Kidney glomerular epithelial cell (primary cell): ENCODE measurements at regions not wholly inside any gene's neighbourhood (a gene's known extent, or its start where the extent isn't known, plus 50 kb on each side); places are given as distances from the start of the nearest gene placed in this dataset.
"Not testable (repeated sequence)": the region's sequence is repeated elsewhere in the genome, so short reads cannot be mapped to it uniquely, and the experiment has no call there.

Experiments used
- DNase-seq: peaks from one replicate; lab custom pipeline; 2025; lab: John Stamatoyannopoulos, UW

DNA sequence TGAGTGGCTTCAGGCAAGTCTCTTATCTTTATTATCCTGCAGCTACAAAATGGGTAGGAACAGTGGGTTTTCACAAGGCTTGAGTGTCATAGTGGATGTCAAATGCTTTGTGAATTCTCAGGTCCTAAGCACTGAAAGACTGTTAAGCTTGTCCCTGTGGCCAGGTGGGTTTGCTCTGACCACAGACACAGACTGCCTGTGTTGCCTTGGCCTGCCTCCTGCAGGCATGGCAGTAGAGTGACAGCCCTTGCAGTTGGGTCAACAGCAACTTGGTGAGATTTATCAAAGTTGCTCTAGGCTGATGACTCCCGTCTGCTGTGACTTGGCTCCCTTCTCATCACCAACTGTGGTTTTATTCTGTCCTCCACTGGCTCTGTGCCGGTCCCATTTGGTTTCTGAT lies 520.0 kb upstream of the CCDC196 start:
- DNase-seq, result no peak

DNA sequence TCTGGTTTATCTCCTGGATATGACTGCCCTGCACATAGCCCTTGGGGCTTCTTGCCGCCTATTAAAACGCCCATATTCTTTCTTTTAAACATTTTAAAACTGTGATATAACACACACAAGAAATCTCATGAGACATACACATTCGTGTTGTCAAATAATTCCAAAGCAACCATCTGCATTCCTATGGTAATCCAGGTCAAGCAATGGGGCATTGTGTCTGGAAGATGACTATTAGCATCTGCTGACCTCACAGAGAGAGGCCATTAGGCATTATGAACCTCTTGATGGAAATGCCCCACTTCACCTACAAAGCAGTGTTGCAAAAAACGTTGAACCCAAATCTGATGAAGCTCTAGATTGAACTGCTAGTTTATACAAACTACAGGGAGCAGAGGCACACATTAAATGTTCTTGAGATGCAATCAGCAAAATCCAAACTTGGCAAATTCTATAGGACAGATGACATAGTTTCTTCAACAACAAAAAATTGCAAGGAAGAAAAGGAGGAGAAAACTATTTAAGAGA lies 513.8 kb upstream of the CCDC196 start:
- DNase-seq, result no peak

DNA sequence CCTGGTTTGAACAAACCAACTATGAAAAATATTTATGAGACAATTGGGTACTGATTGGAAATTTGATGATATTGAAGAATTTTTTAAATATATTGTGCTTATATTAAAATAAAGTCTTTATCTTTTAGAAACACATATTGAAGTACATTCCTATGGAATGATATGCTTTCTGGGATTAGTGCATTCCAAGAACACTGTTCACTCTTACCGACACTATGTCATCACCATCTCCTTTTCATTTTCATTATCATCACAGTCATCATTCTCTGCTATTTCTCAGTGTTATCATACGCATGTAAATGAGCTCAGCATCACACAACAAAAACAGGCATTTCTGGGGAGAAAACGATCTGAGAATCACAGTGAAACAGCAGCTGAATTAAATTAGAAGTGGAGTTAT lies 513.3 kb upstream of the CCDC196 start:
- no peak for DNase-seq

DNA sequence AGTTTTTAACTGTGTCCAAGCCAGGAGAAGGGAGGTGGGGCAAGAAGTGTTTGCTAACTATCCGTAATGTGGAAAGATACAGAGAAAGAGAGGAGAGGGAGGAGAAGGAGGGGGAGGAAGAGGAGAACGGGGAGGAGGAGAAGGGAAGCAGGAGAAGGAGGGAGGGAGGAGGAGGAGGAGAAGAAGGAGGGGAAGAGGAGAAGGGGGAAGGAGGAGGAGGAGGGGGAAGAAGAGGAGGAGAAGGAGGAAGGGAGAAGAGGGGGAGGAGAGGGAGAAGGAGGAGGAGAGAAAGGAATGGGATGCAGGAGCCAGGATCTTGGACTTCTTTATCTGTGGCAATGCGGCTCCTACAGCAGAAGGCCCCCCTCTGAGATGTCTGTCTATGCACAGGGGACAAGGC lies 510.3 kb upstream of the CCDC196 start:
- no peak for DNase-seq

DNA sequence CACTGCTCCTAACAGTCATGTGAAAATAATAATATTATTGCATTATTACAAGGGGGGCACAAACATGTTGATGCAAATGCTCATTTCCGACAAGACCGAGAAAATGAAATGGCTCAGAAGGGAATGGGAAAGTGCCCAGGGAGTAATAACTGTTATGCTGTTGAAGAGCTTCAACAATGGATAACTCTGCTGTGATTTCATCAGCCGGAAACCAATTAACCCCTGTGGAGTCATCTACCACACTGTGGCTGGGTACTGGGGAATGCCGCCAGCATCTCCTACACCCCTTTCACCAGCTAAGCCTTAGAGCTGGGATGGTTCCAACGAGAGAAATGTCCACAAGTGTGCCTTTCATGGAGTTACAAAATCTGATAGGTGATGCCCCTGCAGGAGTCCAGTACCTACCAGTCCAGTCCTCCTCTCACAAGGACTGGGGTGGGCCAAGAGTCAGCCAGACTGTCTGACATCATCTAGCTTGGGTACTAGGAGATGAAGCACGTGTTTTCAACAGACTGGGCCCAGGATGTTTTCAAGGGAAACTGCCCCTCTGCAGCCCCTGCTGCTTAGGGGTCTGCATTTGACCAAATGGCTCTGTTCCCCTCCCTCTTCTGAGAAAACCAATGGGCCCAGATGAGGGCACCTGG lies 509.3 kb upstream of the CCDC196 start:
- DNase-seq, result no peak

DNA sequence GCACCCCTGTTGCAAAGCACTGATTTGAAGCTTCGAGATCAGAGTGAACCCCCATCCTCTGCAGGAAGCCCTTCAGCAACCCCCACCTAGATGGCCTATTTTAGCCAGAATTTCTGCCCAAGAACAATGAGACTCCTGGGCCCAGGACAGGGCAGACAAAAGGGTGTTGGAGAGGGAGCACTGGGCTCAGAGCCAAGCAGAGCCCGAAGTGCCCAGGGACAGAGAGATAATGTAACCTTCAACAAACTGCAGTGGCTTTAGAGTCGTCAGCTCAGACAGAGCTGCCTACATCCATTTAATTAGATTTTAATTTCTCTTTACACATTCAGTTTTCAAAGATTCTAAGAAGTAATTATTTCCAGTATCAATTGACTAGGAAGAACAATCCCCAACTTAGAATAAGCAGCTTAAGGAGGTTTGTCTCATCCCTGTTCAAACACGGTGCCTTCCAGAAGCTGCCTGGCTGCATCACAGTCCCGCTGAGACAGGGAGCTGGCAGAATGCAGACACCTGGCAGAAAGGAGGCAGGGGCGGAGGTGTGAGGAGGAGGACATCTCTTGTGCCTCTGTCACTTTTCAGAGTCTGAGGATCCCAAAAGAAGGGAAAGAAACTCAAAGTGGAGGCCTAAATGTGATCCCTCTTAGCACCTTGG lies 504.9 kb upstream of the CCDC196 start:
- no peak for DNase-seq

DNA sequence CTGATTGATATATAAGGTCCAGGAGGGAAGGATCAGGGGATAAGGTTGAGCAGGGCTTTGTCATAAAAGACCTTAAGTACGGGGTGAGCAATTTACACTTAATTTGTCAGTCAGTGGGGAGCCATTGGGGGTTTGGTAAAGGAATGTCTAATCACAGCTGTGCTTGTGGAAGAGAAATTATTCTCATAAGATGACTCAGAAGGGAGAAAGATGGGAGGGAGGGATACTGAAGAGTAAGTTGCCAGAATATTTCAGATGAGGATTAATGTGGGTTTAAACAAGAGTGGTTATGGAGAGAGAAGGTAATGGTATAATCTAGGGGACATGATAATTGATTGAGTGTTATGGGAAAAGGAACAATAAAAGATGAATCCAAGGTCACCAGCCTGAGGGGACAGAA lies 500.1 kb upstream of the CCDC196 start:
- DNase-seq, result no peak

DNA sequence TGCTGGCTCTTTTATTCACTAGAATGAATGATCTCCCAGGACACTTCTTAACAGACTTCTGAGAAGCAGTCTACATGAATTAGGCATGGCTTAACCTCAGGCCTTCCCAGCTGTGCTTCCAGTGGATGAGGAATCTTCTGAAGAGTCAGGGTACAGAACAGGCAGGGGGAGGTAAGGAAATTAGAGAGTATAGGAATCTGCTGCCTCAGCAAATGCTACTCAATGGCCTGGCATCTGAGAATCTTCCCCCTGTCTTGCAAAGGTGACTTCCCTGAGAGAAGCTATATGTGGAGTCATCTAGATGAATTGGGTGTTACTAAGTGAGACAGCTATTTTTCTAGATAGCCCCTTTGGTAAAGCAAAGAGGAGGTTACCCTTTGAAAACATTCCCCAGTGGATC lies 496.2 kb upstream of the CCDC196 start:
- DNase-seq, result no peak

DNA sequence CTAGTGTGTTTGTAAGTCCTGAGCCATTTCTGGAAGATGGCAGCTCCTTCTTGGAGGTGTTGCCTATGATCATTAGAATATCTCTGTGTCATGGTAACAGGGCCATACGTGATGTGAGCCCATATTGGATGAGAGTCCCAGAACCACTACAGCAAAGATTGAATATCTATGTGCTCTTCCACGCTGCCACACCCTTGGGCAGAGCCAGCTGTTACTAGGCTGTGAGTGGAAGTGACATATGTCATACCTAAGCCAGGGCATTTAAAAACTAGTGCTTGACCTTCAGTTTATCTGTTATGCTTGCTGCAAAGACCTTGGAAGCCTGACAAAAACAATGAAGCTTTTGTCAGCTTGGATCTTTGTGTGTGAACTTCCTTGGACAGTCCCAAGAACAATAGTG lies 495.1 kb upstream of the CCDC196 start:
- DNase-seq, result no peak

DNA sequence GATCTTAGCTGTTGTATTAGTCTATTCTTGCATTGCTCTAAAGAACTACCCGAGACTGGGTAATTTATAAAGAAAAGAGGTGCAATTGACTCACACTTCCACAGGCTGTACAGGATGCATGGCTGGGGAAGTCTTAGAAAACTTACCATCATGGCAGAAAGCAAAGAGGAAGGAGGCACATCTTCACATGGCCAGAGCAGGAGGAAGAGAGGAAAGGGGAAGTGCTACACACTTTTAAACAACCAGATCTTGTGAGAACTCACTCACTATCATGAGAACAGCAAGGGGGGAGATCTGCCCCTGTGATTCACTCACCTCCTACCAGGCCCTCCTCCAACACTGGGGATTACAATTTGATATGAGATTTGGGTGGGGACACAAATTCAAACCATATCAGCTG lies 494.2 kb upstream of the CCDC196 start:
- not testable (repeated sequence) for DNase-seq

DNA sequence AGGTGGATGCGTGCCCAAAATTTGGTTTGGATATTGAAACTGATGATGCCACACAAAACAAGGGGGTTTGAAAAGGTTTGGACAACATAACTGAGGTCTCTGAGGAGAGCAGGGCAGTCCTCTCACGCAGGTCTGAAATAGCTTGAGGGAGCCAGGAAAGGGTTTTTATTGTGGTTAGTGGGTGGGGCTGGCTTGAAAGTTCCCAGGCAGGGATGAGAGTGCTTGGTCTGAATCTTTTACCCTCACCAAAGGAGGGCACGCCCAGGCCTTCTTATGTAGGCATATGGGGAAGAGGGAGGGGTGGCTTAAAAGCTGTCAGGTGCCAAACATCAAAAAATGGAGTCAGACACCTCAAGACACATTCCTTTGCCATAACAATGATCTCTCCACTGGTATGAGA lies 493.1 kb upstream of the CCDC196 start:
- DNase-seq, result no peak

DNA sequence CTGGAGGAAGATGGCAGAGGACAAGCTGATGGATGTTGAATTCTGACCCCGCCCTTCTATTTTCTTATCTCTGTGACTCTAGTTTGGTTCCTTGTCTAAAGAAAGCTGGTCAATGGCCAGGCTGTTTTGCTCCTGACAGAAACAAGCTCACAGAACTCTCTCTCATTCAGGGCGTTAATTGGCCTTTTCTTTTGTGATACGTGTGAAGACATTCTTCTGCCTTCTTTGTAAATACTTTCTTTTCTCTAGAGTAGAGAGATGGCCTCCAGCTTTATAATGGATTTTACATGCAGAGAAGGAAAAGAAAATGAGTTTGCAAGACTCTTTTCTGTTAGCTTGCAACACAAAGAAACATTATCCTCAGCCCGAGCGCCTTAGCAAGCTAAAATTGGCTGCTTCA lies 492.2 kb upstream of the CCDC196 start:
- no peak for DNase-seq

DNA sequence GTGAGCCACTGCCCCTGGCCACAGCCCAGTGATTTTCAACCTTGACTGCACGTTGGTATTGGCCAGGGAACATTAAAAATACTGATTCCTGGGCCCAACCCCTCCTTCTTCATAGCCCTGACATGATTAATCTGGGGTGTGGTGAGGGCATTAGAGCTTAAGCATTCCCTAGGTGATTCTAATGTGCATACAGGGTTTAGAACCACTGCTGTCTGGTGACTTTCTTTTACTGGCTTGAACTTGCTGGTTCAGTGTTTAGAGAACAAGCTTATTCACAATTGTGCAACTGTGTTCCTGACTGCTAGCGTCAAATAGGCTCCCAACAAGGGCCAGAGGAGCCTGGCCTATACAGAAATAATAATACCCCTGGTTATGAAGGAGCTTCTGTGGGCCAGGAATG lies 488.8 kb upstream of the CCDC196 start:
- no peak for DNase-seq

DNA sequence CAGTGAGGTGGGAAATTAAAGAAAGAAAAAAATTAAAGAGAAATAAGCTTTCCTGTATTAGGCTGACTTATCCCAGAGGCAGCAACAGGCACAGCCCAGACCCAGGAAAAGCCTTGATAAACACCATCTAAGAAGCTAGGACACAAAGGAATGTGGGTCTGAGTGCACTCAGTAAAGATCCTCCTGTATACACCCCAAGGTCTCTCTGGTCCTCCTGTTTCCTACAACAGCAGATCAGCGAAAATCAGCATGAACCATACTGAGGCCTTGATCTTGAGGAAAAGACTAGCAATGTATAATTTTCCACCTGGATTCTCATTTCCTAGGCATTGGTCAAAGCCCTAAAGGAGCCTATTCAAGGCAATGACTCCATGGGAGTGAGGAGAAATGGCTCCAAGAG lies 486.3 kb upstream of the CCDC196 start:
- no peak for DNase-seq

DNA sequence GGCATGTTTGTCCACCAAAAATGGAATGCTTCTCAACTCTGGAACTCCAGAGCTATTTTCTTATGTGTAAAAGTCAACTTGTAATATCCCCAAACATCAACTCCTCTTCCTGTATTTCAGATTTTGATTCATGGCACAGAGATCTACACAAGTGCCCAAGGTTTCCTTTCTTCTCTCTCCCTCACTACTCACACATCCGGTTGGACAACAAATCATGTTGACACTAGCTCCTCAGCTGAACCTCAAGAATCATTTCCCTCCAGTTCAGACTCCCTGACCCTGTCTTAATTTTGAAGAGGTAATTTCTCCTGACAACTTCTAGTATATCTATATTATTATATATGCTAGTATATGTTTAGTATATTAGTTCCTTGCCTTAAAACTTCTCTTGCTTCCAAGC lies 485.4 kb upstream of the CCDC196 start:
- DNase-seq, result no peak

DNA sequence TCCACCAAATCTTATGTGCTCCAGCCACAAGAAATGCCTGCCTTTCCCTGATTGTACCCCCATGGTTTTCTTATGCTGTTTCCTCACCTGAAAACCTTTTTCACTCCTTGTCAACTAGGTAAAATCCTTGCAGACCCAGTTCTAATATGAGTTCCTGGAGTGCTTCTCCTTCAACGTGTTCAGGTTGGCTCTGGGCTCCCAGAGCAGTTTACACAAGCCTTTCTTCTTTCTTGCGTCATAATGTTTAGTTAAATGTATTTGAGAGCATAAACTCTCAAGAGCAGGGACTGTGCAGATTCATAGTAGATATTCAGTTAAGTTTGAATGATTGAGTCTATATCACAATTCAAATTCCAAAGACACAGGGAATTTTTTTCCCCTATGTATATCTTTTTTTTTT lies 484.8 kb upstream of the CCDC196 start:
- no peak for DNase-seq

DNA sequence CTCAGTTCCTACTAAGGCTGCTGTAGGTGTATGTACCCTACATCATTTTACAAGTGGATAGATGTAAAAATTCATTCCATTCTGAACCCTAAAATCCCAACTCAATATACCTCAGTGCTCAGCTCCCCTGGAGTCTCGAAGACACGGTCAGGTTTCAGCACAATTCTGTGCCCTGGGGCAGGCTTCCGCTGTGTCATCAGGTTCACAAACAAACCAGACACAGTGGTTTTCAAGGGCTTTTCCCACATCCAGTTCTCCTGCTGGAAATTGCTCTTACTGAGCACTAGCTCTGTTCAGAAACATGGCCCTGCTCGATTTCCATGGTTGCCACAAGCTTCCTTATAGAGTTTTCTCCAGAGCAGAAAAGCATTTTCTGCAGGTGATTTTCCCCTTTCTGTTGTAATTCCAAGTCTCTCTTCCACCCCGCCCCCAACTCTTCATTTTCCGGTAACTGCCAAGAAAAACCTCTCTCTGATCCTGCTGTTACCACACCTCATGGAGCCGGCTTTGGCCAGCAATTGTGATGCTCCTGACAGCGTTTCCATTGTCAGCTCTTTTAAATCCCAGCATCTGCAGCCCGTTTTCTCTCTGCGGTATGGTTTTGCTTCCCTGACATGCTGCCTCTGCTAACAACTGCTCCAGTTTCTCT lies 483.0 kb upstream of the CCDC196 start:
- no peak for DNase-seq

DNA sequence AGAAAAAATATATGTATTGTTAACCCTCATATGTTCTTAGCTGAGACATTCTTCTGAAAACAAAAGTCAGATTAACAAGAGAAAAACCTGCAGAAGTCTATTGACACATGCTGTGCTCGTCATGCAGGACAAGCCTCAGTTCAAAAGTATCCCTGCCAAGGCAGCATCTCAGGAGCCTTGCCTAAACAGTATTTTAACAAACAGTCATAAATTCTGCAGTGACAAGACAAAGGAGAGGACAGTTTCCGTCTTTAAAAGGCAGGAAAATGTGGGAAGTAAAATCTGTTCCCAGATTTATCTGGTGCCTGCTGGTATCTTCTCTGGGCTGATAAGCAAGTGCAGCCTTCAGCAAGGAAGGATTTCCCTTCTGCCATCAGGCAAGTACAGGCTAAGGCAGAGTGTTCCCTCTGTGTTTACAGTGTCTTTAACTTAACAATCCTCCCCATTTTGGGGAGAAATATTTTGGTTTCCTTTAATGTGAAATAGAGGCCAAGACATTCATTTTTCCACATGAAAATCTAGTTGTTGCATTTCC lies 480.2 kb upstream of the CCDC196 start:
- no peak for DNase-seq

DNA sequence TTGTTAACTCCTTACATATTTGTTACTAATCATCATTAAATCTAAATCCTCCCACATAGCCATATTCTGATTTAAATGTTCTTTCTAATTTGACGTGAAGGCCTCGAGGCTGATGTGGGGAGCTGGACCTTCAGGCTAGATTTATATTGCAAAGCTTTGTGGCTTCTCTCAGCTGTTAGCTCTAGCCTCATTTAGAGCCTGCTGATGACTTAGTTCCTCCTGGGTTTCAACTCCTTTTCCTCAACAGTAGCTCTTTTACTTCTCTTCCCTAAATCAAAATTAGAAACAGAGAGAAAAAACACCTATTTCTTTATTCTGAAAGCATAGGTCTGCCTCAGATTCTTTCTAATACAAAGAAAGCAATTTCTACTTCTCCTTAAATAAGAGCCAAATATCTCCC lies 477.5 kb upstream of the CCDC196 start:
- no peak for DNase-seq

DNA sequence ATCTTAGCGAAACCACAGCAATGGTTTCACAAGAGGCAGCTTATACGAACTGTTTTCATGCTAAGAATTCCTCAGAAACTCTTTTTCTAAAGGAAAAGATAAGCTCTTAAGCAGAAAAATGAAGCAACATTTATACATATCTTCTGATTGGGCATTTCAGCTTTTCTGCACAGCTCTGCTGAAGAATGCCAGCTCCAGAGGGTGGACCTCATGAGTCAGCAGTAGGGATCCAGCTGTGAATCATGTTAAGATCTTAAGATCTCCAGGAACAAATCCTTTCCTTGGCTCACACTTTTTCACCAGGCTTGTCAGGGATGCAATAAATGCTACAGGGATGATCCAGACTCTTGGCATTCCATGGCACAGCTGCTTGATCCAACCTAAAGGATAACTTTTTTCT lies 477.1 kb upstream of the CCDC196 start:
- DNase-seq, result peak; percentile 7

DNA sequence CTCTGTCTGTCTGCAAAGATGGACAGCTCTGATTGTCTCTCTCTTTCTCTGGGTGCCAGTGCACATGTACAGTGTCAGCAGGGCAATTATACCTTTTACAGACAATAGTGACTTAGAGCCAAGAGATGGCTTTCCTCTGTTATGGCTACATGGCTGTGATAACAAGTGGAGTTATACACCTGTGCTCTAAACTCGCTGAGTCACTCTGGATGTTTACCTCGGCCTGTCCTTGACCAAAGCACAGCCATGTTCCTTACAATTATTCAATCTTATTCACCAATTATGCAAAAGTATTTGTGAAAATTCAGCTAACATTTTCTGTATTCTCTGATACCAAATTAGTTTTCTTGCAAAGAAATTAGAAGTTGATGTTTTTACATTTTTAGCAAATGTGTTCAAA lies 475.5 kb upstream of the CCDC196 start:
- DNase-seq, result no peak

DNA sequence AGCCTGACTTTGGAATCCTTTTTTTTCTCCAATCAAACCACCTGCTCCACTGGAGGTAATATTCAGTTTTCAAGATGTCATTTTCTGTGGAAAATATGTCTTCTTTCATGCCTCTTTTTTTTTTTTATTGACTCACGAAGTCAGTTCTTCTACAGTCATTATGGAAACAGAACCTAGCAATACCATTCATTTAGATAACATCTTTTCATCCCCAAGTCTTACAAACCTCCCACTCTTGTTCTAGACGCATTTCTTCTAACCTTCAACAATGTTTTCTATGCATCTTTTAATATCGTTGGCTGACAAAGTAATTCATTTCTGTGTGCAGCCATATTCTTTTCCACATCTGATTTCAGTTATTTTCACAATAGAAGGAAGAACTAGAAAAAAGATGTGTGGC lies 474.3 kb upstream of the CCDC196 start:
- no peak for DNase-seq

DNA sequence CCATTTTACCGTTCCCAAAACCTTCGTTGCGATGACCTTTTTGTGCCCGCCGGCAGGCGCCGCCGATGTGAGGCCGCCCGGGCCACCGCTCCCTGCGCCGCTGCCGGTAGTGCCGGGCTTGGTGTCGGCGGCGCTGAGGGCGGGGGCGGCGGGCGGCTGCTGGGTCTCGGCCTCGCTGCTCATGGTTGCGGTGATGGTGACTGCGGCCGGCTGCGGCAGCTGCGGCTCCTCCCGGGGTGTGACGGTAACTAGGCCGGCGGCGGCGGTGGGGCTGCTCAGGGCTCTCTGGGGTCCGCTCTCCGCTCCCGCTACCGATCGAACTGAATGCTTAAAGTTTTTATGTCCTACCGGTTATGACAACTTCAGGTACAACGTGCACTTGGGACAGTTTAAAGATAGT lies 472.6 kb upstream of the CCDC196 start:
- not testable (repeated sequence) for DNase-seq
